Keratinocyte (primary cell): ENCODE measurements at regions not wholly inside any gene's neighbourhood (a gene's known extent, or its start where the extent isn't known, plus 50 kb on each side); places are given as distances from the start of the nearest gene placed in this dataset.

ENCODE experiments used
- DNase-seq: peaks from one replicate; pipeline ENCODE4 v3.0.0-alpha.2; 2011; ENCODE audit warnings: low read depth, missing footprints, low spot score
- FAIRE-seq: peaks from 2 replicates; lab custom pipeline; 2011; peaks lifted over from hg19 to GRCh38; lab: Jason Lieb, UNC
- H2AFZ ChIP-seq: 2 replicates; pipeline ENCODE4 v1.6.0; 2012; ENCODE audit warnings: low read length, control low read depth, inconsistent platforms; ENCODE audit not compliant: control insufficient read depth
- H3K27ac ChIP-seq: 2 replicates; pipeline ENCODE4 v1.5.1; 2011; ENCODE audit warnings: low read length; ENCODE audit not compliant: control insufficient read depth, insufficient read depth
- H3K27me3 ChIP-seq: 3 replicates; pipeline ENCODE4 v1.6.0; 2011; ENCODE audit warnings: low read length; ENCODE audit not compliant: control insufficient read depth, insufficient read depth; ENCODE audit errors: extremely low read depth
- H3K36me3 ChIP-seq, 2 experiments: 2 replicates in 1 of 2; 3 replicates in 1 of 2; pipeline ENCODE4 v1.5.1; 2011; ENCODE audit warnings: low read length in 2 of 2, mild to moderate bottlenecking in 1 of 2; ENCODE audit not compliant: control insufficient read depth in 2 of 2, insufficient read depth in 2 of 2; ENCODE audit errors: extremely low read depth in 1 of 2
- H3K4me1 ChIP-seq: 3 replicates; pipeline ENCODE4 v1.5.1; 2011; ENCODE audit warnings: low read length; ENCODE audit not compliant: control insufficient read depth, insufficient read depth; ENCODE audit errors: extremely low read depth
- H3K4me2 ChIP-seq: 3 replicates; pipeline ENCODE4 v1.6.0; 2011; ENCODE audit warnings: low read depth, low read length; ENCODE audit not compliant: control insufficient read depth, insufficient read depth; ENCODE audit errors: extremely low read depth
- H3K4me3 ChIP-seq, 3 experiments: fragments of 200-600 bp in 1 of 3; sonication (generic) in 1 of 3; 2 replicates in 2 of 3; 3 replicates in 1 of 3; pipeline ENCODE4 v1.5.1; 2011 to 2016; ENCODE audit warnings: low read length in 3 of 3, mild to moderate bottlenecking in 3 of 3, control low read depth in 2 of 3, inconsistent platforms in 1 of 3, low read depth in 1 of 3, mixed read lengths in 1 of 3, mixed run types in 1 of 3, moderate library complexity in 1 of 3; ENCODE audit not compliant: control insufficient read depth in 2 of 3, insufficient read depth in 2 of 3; ENCODE audit errors: extremely low read depth in 1 of 3
- H3K79me2 ChIP-seq: 2 replicates; pipeline ENCODE4 v1.6.0; 2012; ENCODE audit warnings: low read length; ENCODE audit not compliant: control insufficient read depth, insufficient read depth
- H3K9ac ChIP-seq: 3 replicates; pipeline ENCODE4 v1.6.0; 2011; ENCODE audit warnings: low read length; ENCODE audit not compliant: control insufficient read depth, insufficient read depth; ENCODE audit errors: extremely low read depth
- H3K9me1 ChIP-seq: 3 replicates; pipeline ENCODE4 v1.6.0; 2011; ENCODE audit warnings: low read length; ENCODE audit not compliant: control insufficient read depth, insufficient read depth; ENCODE audit errors: extremely low read depth
- H3K9me3 ChIP-seq: 2 replicates; pipeline ENCODE4 v1.5.1; 2012; ENCODE audit warnings: low read depth, low read length; ENCODE audit not compliant: control insufficient read depth
- H4K20me1 ChIP-seq: 3 replicates; pipeline ENCODE4 v1.6.0; 2011; ENCODE audit warnings: low read length; ENCODE audit not compliant: control insufficient read depth, insufficient read depth; ENCODE audit errors: extremely low read depth
- CTCF ChIP-seq, 3 experiments: IDR thresholded peaks in 1 of 3; conservative IDR thresholded peaks in 1 of 3; optimal IDR thresholded peaks in 1 of 3; 2 replicates in 2 of 3; 3 replicates in 1 of 3; pipeline versions ENCODE3 to v1.5.1; 2011; ENCODE audit warnings: low read length in 3 of 3, mild to moderate bottlenecking in 3 of 3, moderate library complexity in 2 of 3, control low read depth in 1 of 3, inconsistent platforms in 1 of 3; ENCODE audit not compliant: insufficient read depth in 2 of 3; ENCODE audit errors: extremely low read depth in 1 of 3
- EZH2 ChIP-seq: IDR thresholded peaks from one replicate; pipeline ENCODE4 v1.6.1; 2012; ENCODE audit warnings: inconsistent platforms, mild to moderate bottlenecking, low read length, moderate library complexity
- dilution Hi-C: fragments of 300-500 bp; cut with MboI; formaldehyde crosslinking; loops from one replicate; pipeline ENCODE4 v1.7.0; 2020; ENCODE audit warnings: low sequenced_read_pairs; ENCODE audit not compliant: extremely low pct_ligation_motif_present

GRCh38 chr1:87820668-87821334 is 492.1 kb downstream of the LMO4 start:
- FAIRE-seq = no peak
- Histone ChIP-seq H3K27ac (no peak overlapping the region), H3K4me2 (no peak overlapping the region), H3K79me2 (no peaks in the 10 kb centered on the region), H4K20me1 (no peaks in the 10 kb centered on the region), H3K4me1 (no peaks in the 10 kb centered on the region), H3K36me3 (no peaks in the 10 kb centered on the region), H3K9me3 (no peaks in the 10 kb centered on the region), H3K9ac (no peak overlapping the region), H3K27me3 (no peaks in the 10 kb centered on the region), H3K4me3 (no peak overlapping the region), H3K9me1 (no peaks in the 10 kb centered on the region), H2AFZ (no peak overlapping the region)
- TF ChIP-seq EZH2 = no peak
- no peak for TF ChIP-seq CTCF (optimal IDR thresholded peaks at IDR 0.05 in 1 of 3, IDR thresholded peaks at IDR 0.05 in 1 of 3, conservative IDR thresholded peaks at IDR 0.05 in 1 of 3; ENCODE audit: extremely low read depth in 1 of 3, insufficient read depth in 2 of 3, low read length in 3 of 3)
- dilution Hi-C loops = no loop called here
- no peak for DNase-seq

- Histone ChIP-seq H3K36me3 (no peaks in the 10 kb centered on the region), H3K4me1 (no peaks in the 10 kb centered on the region), H3K9ac (no peak overlapping the region), H3K4me2 (no peak overlapping the region), H3K27me3 (no peaks in the 10 kb centered on the region), H3K27ac (no peak overlapping the region), H4K20me1 (no peaks in the 10 kb centered on the region), H2AFZ (no peak overlapping the region), H3K9me1 (no peaks in the 10 kb centered on the region), H3K9me3 (no peaks in the 10 kb centered on the region), H3K4me3 (no peak overlapping the region), H3K79me2 (no peaks in the 10 kb centered on the region)
- TF ChIP-seq CTCF (optimal IDR thresholded peaks at IDR 0.05 in 1 of 3, IDR thresholded peaks at IDR 0.05 in 1 of 3, conservative IDR thresholded peaks at IDR 0.05 in 1 of 3; ENCODE audit: extremely low read depth in 1 of 3, insufficient read depth in 2 of 3, low read length in 3 of 3) (no peak), EZH2 (no peak)
- no peak for DNase-seq
- no peak for FAIRE-seq
- dilution Hi-C loops = no loop called here
Observed at GRCh38 chr1:87821335-87821697, 492.6 kb downstream of the LMO4 start.
